Fibroblast of the aortic adventitia (primary cell): ENCODE measurements at regions not wholly inside any gene's neighbourhood (a gene's known extent, or its start where the extent isn't known, plus 50 kb on each side); places are given as distances from the start of the nearest gene placed in this dataset.

Experiments
- DNase-seq: peaks from one replicate; pipeline ENCODE4 v3.0.0-alpha.2; 2010; ENCODE audit warnings: low read depth
- H3K4me3 ChIP-seq: 2 replicates; pipeline ENCODE4 v1.5.1; 2011; ENCODE audit warnings: low read depth, mild to moderate bottlenecking, control low read depth, low read length, moderate library complexity
- CTCF ChIP-seq: IDR thresholded peaks from 2 replicates; pipeline ENCODE4 v1.5.1; 2011; ENCODE audit warnings: mild to moderate bottlenecking, low read length, control low read depth, inconsistent platforms; ENCODE audit not compliant: insufficient read depth

- TF ChIP-seq CTCF, result no peak
- no peak for DNase-seq
- no peak overlapping the region for H3K4me3 ChIP-seq
Observed at GRCh38 chr7:25583621-25584020, 355.3 kb upstream of the NPVF start.

GRCh38 chr7:25584112-25584938 is 356.0 kb upstream of the NPVF start:
- H3K4me3 ChIP-seq, result no peak overlapping the region
- no peak for TF ChIP-seq CTCF
- no peak for DNase-seq

- TF ChIP-seq CTCF, result no peak
Observed at GRCh38 chr7:25586513-25586912, 358.2 kb upstream of the NPVF start.

GRCh38 chr7:25594122-25594521 is 365.8 kb upstream of the NPVF start:
- TF ChIP-seq CTCF, result no peak
- H3K4me3 ChIP-seq, result no peak overlapping the region
- DNase-seq, result no peak

More at GRCh38 chr7:25586513-25586912, 358.2 kb upstream of the NPVF start:
- H3K4me3 ChIP-seq, result no peak overlapping the region
- DNase-seq, result no peak

- TF ChIP-seq CTCF, result no peak
- DNase-seq, result no peak
- no peak overlapping the region for H3K4me3 ChIP-seq
Observed at GRCh38 chr7:25594728-25595127, 366.4 kb upstream of the NPVF start.

GRCh38 chr7:25595996-25596395 is 367.7 kb upstream of the NPVF start:
- no peak for DNase-seq
- no peak for TF ChIP-seq CTCF
- no peak overlapping the region for H3K4me3 ChIP-seq

GRCh38 chr7:25596443-25596842 is 368.2 kb upstream of the NPVF start:
- H3K4me3 ChIP-seq, result no peak overlapping the region
- no peak for DNase-seq
- no peak for TF ChIP-seq CTCF
